ENCODE measurements at regions not wholly inside any gene's neighbourhood (a gene's known extent, or its start where the extent isn't known, plus 50 kb on each side); places are given as distances from the start of the nearest gene placed in this dataset.
"Not testable (repeated sequence)": the region's sequence is repeated elsewhere in the genome, so short reads cannot be mapped to it uniquely, and the experiment has no call there.

DNA sequence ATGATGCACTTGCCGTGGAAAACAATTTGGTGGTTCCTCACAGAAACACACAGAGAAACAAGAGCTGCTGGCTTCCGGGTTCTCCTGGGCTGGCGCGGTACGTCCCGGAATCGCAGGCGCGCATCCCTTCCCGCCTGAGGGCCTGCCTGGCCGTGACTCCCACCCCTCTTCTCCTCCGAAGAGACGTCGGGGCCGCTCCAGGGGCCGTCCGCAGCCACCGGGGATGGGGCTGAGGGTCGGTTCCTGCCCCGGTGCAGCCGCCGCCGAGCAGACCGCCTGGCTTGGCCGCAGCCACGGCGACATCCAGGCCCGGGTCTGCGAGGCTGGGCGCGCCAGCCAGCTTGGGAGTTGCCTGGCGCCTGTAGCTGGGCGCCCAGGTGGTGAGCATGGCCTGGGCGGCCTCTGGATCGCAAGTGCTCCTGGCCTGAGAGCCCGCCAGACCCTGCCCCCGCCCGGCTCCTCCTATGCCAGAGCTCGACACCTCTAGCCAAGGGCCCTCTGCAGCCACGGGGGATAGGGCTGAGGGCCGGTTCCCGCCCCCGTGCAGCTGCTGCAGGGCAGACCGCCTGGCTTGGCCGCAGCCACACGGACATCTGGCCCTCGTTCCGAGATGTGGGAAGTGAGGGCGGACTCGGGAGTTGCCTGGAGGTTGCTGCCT lies 1647.5 kb downstream of the SPATA31A7 start:
- DNase-seq, result not testable (repeated sequence)

DNA sequence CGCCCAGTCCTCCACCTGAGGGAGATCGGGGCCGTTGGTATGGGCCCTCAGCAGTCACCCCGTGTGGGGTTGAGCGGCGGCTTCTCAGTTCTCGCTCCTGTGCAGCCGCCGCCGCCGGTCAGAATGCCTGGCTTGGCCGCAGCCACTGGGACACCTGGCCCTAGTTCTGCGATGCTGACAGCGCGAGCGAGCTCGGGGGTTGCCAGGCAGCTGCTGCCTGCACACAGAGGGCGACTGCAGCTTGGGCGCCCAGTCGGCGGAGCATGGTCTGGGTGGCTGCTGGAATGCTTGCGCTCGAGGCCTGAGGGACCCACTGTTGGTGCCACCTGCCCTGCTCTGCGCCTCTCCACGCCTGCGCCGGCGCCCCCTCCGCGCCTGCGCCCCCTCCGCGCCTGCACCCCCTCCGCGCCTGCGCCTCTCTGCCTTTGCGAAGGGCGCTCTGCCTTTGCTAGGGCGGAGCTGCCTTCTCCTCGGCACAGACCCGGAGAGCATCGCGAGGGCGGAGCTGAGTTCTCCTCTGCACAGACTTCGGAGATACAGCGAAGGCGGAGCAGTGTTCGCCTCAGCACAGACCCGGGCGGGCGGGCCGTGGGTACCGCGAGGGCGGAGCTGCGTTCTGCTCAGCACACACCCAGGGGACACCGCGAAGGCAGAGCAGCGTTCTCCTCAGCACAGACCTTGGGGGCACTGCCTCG lies 1648.3 kb downstream of the SPATA31A7 start:
- peak; percentile 90 to 95 for DNase-seq

DNA sequence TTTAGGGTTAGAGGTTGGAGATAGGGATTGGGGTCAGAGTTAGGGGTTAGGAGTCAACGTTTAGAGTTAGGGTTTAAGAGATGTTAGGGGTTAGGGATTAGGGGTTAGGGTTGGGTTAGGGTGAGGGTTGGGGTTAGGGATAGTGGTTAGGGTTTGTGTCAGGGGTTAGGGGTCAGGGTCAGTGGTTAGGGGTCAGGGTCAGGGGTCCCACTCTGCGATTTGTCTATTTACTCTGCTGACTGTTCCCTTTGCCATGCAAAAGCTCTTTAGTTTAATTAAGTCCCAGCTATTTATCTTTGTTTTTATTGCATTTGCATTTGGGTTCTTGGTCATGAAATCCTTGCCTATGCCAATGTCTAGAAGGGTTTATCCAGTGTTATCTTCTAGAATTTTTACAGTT lies 1649.3 kb downstream of the SPATA31A7 start:
- DNase-seq, result not testable (repeated sequence)

DNA sequence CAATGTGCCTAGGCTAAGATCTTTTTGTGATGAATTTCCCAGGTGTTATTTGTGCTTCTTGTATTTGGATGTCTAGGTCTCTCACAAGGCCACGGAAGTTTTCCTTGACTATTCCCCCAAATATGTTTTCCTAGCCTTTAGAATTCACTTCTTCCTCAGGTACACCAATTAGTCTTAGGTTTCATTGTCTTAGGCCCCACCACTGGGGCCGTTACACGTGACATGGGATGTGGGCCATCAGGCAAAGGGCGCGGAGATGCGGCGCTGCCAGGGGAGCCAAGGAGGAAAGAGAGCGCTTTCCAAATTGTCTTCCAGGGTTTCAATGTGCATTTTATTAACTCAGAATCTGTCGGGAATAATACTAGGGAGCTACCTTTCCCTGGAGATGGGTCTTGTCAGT lies 1653.3 kb downstream of the SPATA31A7 start:
- DNase-seq, result not testable (repeated sequence)

DNA sequence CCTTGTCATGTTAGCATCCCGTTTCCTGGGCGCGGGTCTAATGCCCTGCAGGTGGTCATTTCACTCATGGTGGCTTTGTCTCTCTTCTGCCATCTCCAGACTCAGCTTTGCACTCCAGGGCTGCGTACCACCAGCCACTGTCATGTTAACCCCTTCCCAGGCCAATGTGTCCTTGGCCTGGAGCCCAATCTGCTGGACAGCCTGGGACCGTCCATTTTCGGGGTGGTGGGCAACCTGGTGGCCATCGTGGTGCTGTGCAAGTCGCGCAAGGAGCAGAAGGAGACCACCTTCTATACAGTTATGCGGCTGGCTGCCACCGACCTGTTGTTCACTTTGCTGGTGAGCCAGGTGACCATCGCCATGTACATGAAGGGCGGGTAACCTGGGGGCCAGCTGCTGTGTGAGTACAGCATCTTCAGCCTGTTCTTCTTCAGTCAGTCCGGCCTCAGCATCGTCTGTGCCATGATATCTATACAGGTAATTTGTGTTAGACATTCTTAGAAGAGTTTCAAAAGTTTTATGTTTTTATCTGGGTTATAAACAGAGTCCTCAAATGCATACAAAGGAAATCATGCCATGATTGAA lies 1654.0 kb downstream of the SPATA31A7 start:
- DNase-seq, result not testable (repeated sequence)

DNA sequence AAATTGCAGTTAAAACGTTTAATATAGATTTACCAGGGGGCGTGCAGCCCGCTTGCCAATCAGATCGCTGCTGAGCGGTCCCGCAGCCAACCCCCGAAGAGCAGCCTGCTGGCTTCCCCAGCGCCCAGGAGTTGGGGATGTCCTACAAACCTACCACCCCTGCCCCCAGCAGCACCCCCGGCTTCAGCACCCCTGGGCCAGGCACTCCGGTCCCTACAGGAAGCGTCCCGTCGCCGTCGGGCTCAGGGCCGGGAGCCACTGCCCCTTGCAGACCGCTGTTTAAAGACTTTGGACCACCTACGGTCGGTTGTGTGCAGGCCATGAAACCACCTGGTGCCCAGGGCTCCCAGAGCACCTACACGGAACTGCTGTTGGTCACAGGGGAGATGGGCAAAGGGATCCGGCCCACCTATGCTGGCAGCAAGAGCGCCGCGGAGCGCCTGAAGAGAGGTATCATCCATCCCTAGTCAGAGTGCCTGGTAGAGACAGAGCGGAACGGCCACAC lies 1654.9 kb downstream of the SPATA31A7 start:
- DNase-seq, result not testable (repeated sequence)

DNA sequence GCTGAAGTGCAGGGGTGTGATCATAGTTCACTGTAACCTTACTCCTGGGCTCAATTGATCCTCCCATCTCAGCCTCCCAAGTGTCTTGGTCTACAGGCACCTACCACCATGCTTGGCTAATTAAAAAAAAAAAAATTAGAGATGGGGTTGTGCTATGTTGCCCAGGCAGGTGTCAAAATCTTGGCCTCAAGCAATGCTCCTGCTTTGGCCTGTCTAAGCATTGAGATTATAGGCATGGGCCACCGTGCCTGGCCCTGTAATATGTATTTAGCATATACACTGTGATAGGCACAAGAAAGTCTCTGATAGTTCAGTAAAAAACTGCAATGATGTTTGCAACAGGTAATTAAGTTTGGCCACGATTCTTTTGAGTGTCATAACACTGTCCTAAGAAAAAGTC lies 1658.4 kb downstream of the SPATA31A7 start:
- not testable (repeated sequence) for DNase-seq

DNA sequence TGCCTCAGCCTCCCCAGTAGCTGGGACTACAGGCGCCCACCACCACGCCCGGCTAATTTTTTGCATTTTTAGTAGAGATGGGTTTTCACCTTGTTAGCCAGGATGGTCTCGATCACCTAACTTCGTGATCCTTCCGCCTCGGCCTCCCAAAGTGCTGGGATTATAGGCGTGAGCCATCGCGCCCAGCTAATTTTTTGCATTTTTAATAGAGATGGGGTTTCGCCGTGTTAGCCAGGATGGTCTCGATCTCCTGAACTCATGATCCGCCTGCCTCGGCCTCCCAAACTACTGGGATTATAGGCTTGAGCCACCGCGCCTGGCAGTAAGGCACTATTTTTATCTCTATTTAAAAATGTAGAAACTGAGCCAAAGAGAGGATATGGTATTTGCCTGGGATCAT lies 1660.2 kb downstream of the SPATA31A7 start:
- DNase-seq, result not testable (repeated sequence)

DNA sequence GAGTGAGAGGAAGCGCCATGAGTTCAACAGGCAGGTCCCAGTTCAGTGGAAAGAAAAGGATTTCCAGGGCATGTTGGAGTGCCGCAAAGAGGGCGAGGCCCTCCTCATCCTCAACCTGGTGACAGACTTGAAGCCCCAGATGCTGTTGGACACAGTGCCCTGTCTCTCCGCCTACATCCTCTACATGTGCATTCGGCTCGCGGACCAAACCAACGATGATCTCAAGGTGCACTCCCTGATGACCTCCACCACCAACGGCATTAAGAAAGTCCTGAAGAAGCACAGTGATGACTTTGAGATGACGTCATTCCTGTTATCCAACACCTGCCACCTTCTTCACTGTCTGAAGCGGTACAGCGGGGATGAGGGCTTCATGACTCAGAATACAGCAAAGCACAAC lies 1667.4 kb downstream of the SPATA31A7 start:
- DNase-seq, result not testable (repeated sequence)

DNA sequence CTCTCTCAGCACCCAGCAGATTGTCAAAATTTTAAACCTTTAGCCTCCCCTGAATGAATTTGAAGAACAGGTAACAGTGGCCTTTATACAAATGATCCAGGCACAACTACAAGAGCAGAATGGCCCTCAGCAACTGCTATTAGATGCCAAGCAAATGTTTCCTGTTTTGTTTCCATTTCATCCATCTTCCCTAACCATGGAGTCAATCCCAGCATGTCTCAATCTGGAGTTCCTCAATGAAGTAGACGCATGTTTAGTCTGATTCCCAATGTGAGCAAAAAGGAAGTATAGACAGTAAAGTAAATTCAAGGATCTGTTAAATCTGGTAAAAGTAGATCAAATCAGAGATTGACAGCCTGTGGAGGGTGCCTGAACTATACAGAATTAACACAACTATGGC lies 1668.4 kb downstream of the SPATA31A7 start:
- not testable (repeated sequence) for DNase-seq

DNA sequence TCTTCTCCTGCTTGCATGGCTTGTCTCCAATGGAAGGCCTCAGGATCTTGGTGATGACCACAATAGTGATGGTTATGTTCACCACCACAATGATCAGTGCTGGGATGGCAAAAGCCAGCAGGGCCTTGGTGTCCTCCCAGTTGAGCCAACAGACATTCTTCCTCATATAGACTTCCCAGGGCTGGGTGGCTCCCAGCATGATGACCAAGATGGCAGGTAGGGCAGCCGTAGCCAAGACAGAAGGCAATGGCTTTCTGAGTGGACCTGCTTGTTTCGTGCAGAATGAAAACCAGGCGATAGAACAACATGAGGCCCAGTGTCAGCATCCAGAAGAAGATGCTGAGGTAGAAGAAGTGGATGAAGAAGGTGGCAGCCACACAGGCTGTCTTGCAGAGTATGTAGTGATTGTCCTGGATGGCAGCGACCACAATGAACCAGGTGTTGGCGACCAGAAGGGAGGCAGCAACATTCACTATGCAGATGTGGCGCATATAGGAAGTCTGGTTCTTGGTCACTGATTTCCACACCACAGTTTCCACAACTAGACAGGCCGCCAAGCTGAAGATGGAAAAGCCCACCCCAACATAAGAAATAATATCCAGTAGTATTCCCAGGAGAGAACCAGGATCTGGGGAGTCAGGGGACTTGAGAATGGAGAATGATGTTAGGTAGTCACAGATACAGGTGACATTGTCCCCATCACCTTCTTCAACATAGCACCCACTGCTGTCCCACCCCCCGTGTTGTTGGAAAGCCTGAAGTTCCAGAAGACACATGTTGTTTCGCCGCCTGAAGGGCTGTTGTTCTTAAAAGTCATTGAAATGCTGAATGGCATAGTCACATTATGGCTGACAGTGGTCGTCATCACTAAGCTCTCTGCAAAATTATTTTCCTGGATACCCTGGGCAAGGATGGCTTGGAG lies 1671.4 kb downstream of the SPATA31A7 start:
- not testable (repeated sequence) for DNase-seq

DNA sequence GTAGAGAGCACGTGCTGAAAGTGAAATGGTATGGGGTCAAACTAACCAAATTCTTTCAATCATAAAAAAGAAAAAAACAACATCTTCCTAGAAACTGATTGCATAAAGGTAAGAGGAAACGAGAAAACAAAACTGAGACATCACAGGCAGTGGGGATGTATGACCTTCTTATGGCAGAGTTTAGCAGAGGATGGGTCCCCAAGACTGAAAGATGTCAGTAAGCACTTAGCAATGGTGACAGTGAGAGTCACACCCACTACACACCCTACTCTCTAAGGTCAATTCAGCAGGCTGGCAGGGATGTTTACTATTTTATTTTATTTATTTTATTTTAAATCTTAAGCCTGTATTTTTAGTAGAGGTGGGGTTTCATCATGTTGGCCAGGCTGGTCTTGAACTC lies 1672.3 kb downstream of the SPATA31A7 start:
- not testable (repeated sequence) for DNase-seq

DNA sequence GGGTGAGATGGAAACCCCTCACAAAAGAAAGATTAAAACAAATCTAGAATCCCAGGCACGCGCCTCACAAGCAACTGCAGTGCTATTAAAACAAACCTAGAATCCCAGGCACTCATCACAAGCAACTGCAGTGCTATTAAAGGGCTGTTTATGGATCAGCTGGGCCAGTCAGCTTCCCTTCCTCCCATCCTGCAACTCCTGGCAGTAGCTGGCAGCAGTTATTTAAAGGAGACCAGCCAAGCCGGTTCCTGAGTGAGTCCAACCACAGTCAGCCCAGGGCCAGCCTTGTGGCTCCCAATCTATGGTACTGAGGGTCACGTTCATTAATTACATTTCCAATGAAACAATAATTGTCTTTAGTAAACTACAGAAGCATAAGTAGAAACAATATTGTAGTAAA lies 1673.5 kb downstream of the SPATA31A7 start:
- DNase-seq, result not testable (repeated sequence)

DNA sequence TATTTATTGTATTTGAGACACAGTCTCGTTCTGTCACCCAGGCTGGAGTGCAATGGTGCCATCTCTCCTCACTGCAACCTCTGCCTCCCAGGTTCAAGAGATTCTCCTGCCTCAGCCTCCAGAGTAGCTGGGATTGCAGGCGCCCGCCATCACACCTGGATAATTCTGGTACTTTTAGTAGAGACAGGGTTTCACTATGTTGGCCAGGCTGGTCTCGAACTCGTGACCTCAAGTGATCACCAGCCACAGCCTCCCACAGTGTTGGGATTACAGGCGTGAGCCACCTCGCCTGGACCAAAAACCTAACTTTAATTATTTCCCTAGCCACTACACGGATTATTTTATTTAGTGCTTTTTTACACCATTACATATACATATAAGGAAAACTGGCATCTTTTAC lies 1674.0 kb downstream of the SPATA31A7 start:
- DNase-seq, result not testable (repeated sequence)

DNA sequence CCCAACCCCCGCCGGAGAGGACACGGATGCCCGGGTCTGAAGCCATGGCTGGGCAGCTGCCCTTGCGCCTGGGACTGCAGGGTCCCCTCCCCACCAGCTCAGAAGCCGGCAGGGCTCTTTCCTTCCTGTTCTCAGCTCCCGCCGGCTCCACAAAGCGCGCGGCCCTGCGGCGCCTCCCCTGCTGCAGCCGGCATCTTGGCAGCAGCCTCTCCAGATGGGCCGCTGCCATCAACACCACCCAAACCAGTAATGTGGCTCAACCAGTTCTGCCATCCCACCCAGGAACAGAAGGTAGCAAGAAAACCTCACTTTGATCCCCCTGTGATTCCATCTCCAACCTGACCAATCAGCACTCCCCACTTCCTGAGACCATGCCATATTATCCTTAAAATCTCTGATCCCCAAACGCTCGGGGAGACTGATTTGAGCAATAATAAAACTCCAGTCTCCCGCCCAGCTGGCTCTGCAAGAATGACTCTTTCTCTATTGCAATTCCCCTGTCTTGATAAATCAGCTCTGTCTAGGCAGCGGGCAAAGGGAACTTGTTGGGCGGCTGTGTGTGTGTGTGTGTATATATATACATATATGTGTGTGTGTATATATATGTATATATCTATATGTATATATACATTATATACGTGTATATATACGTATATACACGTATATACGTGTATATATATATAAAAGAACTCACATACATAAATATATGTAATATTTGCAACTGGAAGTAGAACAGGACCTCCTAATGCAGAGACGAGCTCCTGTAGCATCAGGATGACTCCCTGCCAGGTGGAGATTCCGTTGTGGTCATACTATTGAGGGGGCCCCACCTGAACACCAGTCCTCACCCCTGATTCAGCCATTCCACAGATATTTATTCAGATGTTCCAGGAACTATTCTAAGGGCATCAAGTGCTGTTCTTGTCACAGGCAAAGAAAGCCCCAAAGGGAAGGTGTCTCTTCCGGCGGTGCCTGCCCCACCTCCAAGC lies 1674.9 kb downstream of the SPATA31A7 start:
- DNase-seq, result not testable (repeated sequence)

DNA sequence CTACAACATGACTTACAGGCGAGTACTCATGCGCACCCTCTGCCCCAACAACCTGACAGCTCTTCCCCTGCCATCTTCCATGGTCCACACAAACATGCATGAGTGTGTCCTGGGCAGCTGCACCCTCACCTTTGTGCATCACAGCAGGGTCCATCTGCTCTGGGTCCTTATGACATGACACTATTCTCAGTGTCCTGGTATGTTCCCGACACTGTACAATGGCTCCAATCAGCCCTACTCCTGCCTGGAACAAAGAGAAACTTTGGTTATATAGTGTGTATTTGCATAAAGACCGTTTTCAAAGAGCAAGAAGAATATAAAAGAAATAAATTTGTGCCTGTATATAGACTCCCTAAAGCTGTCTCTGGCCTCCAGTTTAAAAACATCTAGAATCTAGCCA lies 1679.2 kb downstream of the SPATA31A7 start:
- DNase-seq, result not testable (repeated sequence)

DNA sequence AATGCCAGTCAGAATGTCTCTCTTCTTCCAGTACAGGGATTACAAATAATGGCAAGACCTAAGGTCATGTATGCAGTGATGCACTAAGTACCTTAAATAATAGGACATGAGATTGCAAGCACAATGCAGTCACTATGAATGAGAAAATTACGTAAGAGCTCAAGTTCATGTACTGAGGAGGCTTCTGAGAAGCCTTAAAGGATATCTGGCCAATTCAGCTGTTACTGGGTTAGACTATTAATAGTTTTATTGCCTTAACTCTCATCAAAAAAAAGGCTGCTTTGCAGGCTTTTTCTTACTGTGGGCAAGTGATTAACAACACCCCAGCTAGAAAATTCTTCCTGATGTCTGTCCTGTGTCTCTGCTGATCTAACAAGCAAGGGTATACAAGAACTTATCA lies 1681.9 kb downstream of the SPATA31A7 start:
- DNase-seq, result not testable (repeated sequence)

DNA sequence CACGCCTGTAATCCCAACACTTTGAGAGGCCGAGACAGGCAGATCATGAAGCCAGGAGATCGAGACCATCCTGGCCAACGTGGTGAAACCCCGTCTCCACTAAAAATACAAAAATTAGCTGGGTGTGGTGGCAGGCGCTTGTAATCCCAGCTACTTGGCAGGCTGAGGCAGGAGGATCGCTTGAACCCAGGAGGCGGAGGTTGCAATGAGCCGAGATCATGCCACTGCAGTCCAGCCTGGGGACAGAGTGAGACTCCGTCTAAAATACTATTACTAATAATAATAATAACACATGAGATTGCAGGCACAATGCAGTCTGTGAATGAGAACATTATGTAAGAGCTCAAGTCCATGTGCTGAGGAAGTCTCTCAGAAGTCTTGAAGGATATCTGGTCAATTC lies 1684.4 kb downstream of the SPATA31A7 start:
- not testable (repeated sequence) for DNase-seq

DNA sequence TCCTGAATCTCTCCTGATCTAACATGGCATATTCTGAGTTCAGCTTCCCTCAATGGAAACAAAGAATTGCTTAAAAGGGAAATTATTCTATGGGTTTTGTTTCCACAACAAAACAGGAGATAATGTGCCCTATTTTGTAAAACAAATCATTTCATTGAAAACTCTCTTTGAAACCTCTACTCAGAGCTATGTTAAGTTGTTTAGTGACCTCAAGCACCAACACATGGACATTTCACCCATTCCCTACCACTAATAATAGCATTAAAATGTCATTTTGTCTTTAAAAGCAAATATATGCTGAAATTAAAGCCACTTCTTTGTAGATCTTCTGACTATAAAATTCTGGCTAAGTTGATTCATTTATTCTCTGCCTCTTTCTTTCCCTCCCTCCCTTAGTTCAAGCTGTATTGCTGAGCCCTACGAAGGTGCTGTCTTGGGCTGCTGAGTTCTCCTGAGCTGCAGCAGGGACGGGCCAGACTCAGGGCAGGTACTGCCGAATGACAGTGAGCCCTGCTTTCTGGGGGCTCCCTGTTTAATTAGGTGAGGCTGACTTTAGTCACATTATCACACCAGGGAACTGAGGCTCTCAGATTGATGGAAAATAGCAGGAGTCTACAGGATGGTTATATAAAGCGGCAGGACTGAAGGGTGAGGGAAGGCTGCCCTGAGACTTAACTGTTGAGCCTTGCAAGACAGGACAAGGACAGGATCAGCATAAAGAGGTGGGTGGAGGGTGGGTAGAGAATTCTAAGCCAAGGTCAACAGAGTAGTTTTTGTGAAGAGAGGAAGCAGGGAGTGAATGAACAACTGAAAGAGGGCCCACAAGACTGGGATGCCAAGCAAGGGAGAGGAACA lies 1685.1 kb downstream of the SPATA31A7 start:
- DNase-seq, result not testable (repeated sequence)

DNA sequence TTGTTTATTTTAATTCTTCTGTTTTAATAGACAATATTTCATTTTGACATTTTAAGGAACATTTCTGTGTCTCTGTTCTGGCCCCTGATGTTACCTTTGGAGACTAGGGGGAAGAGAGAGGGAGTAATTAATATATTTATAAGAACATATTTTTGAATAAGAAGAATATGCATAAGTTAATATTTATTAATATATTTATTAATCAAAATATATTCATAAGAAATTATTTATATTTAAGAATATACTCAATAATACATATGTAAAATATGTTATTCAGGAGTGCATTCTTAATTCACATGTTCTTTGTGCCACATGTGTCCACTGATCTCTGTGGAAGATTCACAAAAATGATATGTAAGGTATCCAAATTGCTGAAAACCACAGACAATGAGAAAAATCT lies 1687.7 kb downstream of the SPATA31A7 start:
- not testable (repeated sequence) for DNase-seq
